HG02623 (cell line): ENCODE measurements at regions not wholly inside any gene's neighbourhood (a gene's known extent, or its start where the extent isn't known, plus 50 kb on each side); places are given as distances from the start of the nearest gene placed in this dataset.

Experiments used
- ATAC-seq: cut with Tn5 transposase; IDR thresholded peaks from one replicate; pipeline ENCODE4 v1.9.1; 2021; ENCODE audit warnings: moderate library complexity; ENCODE audit not compliant: unreplicated experiment

- no peak for ATAC-seq
These were observed 91.1 kb upstream of the PLPPR1 start for GRCh38 chr9:100937382-100937781.

GRCh38 chr9:100938507-100938906 is 90.0 kb upstream of the PLPPR1 start:
- ATAC-seq, result no peak

GRCh38 chr9:100939636-100940035 is 88.9 kb upstream of the PLPPR1 start:
- no peak for ATAC-seq

- no peak for ATAC-seq
These were observed 69.3 kb upstream of the PLPPR1 start for GRCh38 chr9:100959226-100959625.
